GM21423 (cell line): ENCODE measurements at regions not wholly inside any gene's neighbourhood (a gene's known extent, or its start where the extent isn't known, plus 50 kb on each side); places are given as distances from the start of the nearest gene placed in this dataset.
A peak's percentile ranks its signal among the peaks of the same experiment; 100 is the strongest.
"Not testable (repeated sequence)": the region's sequence is repeated elsewhere in the genome, so short reads cannot be mapped to it uniquely, and the experiment has no call there.

Experiments
- ATAC-seq: cut with Tn5 transposase; IDR thresholded peaks from one replicate; pipeline ENCODE4 v1.9.1; 2021; ENCODE audit warnings: mild to moderate bottlenecking, moderate library complexity; ENCODE audit not compliant: unreplicated experiment

- no peak for ATAC-seq
Measured at GRCh38 chr22:22168941-22169867, 75.4 kb upstream of the VPREB1 start.

GRCh38 chr22:22168190-22168940 is 76.2 kb upstream of the VPREB1 start:
- peak; percentile 25 for ATAC-seq

DNA sequence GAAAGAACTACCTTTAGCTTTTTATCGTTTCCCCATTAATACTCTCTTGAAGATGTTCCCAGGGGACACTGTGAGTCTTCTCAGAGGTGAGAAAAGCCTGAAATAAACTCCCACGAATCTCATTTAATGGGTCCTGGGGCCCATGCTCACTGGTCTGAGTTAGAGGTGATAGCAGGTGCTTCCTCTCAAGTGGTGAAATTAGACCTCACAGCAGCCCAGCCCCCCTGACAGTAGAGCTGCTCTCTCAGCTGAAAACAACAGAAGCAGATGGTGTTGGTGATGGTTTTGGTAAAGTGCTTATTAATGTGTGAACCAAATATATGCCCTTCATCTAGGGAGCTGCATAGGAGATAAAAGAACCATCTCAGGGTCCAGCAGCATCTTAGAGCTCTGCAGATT is 76.8 kb upstream of the VPREB1 start:
- peak; percentile 74 for ATAC-seq

GRCh38 chr22:22166941-22167713 is 77.5 kb upstream of the VPREB1 start:
- no peak for ATAC-seq

DNA sequence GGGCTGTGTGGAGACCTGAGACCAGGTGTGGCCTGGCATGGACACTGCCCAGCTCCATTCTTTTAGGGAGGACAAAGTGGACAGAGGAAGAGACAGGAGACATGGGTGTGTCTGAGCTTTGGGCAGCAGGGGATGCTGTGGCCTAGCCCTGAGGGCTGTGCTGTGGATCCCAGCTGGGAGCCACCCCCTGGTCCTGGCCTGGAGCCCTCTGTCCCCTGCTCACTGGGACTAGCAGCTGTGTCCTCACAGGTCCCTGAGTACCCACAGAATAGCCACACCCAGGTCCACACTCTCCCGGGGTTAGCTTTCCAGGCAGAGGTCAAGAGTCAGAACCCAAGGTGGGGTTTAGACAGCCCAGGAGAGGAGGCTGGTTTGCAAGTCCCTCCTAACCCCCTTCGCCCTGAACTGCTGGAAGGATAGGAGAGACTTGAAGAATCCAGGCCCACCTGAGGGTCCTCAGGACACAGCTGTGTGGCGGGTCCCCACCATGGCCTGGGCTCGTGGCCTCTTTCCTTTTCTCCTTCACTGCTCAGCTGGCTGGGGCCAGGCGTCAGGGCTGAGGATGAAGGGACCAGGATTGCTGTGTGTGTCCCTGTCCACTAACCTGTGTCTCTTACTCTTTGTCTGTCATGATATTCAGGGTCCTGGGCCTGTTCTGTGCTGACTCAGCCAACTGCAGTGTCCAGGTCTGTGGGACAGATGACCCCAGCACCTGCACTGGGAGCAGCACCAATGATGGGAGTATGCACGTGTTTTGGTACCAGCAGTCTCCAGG is 78.5 kb upstream of the VPREB1 start:
- ATAC-seq = no peak

DNA sequence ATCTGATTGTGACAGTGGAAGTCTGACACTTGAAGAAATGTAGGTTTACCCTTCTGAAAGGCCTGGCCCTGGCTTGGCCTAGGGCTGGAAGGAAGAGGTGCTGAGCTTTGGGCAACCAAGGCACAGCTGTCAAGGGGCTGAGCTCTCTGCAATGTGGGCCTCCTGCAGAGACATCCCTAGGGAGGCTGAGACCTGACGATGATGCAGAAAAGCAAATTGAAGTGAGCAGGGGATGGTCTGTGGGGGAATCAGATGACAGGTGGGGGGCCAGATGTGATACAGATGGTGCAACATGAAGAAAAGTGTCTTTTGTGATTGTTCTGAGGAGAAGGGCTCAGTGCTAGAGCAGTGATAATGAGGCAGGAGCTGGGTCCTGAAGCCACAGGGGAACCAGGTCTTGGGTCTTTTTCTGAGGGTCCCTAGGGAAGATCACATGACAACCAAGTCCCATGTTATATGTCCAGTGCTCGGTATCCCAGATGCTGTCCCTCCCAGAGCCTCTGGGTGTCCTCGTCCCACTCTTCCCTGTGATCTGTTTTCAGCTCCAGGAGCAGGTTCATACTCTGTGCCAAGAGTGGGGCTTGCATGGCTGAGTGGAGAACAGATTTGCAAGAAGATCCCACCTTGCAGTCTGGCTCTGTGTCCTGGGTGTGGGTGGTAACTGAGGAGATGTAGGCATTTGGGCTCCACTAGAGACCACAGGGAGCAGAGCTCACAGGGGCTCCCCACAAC is 79.9 kb upstream of the VPREB1 start:
- no peak for ATAC-seq

DNA sequence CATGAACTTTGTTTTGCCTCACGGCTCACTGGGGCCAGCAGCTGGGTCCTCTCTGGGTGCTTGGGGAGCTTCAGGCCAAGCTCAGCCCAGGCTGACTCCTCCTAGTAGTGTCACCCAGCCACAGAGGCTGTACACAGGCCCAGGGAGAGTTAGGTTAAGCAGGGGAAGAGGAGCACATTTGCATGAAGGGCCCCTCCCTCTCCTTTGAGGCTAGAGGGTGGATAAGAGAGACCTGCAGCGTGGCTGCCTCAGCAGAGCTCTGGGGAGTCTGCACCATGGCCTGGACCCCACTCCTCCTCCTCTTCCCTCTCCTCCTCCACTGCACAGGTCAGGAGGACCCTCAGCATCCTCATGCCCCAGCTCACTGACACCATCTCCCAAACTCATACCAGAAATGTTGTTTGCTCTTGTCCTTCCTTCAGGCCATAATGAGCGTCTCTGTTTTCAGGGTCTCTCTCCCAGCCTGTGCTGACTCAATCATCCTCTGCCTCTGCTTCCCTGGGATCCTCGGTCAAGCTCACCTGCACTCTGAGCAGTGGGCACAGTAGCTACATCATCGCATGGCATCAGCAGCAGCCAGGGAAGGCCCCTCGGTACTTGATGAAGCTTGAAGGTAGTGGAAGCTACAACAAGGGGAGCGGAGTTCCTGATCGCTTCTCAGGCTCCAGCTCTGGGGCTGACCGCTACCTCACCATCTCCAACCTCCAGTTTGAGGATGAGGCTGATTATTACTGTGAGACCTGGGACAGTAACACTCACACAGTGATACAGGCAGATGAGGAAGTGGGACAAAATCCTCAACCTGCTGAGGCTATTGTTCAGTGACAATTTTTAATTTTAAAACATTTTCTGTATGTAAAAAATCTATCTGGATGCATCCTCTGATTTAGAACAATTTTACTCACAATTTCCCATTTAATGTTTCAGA is 82.4 kb upstream of the VPREB1 start:
- peak; percentile 77 for ATAC-seq

DNA sequence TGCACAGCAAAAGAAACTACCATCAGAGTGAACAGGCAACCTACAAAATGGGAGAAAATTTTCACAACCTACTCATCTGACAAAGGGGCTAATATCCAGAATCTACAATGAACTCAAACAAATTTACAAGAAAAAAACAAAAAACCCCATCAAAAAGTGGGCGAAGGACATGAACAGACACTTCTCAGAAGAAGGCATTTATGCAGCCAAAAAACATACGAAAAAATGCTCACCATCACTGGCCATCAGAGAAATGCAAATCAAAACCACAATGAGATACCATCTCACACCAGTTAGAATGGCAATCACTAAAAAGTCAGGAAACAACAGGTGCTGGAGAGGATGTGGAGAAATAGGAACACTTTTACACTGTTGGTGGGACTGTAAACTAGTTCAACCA is 83.8 kb upstream of the VPREB1 start:
- not testable (repeated sequence) for ATAC-seq

DNA sequence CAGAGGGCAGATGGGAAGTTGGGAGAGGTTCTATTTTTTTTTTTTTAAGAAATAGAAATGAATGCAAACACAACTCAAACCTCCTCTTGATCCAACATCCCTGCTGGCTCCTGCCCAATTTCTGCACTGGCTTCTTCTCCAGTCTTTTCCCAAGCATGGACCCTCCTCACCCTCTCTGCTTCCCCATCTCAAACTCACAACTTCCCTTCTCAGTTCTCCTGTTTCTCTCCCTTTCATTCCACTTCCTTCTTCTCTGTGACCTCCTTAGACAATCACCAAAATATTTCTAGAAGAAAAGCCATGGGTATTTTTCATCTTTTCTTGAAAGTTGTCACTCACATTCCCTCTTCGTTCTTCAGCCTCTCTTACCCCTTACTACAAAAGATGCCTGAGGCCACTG is 85.2 kb upstream of the VPREB1 start:
- no peak for ATAC-seq

- no peak for ATAC-seq
Measured at GRCh38 chr22:22158965-22159364, 85.6 kb upstream of the VPREB1 start.

GRCh38 chr22:22158207-22158816 is 86.3 kb upstream of the VPREB1 start:
- no peak for ATAC-seq

DNA sequence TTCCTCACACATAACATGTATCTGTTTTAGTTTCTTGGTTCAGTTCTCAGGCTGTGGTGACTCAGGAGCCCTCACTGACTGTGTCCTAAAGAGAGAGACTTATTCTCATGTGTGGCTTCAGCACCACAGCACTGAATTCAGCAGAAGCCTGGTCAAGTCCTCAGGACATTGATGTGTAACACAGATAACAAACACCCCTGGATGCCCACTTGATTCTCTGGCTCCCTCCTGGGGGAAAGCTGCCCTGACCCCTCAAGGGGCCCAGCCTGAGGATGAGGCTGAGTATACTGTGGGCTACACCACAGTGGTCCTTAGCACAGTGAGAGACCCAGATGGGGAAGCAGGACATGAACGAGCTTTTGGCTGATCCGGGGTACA is 87.2 kb upstream of the VPREB1 start:
- ATAC-seq = peak; percentile 30

DNA sequence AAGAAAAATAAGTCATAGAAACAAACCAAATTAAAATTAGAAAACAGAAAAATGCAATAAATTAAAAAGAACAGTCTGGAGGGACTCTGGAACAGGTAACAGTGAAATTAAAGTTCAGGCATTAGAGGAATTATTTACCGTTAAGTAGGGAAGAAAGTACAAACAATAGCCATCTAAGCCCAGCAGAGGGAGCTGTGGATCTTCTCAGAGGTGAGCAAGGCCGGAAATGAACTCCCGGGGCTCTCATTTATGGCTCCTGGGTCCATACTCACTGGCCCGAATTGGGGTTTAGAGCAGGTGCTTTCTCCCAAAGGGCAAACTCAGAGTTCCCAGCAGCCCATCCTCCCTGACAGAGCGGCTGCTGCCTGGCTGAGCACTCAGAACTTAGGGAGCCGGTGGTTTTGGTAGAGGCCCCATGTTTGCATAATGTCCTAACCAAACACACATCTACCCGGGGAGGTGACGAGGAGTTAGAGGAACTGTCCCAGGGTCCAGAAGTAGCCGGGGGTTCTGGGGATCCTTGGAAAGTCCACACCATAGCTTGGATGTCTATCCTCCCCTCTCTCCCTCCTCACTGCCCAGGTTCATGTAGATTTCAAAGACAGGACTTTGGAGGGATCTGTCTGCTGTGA is 87.8 kb upstream of the VPREB1 start:
- ATAC-seq = peak; percentile 69

GRCh38 chr22:22156348-22156715 is 88.3 kb upstream of the VPREB1 start:
- ATAC-seq = no peak

GRCh38 chr22:22155607-22156006 is 89.0 kb upstream of the VPREB1 start:
- ATAC-seq = no peak

- no peak for ATAC-seq
Measured at GRCh38 chr22:22155146-22155545, 89.4 kb upstream of the VPREB1 start.

DNA sequence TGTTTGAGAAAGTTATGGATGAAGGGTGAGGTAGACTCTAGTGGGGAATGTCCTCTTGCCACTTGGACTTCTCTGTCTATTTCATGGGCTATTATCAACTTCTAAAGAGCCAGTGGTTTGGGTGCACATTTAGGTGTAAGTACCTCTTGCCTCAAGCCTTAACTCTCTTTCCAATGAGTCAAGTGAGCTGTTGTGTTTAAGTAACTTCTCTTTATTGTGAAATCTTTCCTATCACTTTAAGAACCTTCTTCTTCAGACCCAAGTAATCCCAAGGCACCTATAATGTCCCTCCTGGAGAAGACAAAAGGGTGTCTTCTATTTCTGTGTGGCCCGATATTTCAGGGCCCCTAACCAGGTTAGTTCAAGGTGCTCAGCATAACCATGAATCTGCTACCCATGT is 90.5 kb upstream of the VPREB1 start:
- ATAC-seq = no peak

GRCh38 chr22:22151308-22151707 is 93.3 kb upstream of the VPREB1 start:
- no peak for ATAC-seq
